ENCODE measurements at regions not wholly inside any gene's neighbourhood (a gene's known extent, or its start where the extent isn't known, plus 50 kb on each side); places are given as distances from the start of the nearest gene placed in this dataset.

DNA sequence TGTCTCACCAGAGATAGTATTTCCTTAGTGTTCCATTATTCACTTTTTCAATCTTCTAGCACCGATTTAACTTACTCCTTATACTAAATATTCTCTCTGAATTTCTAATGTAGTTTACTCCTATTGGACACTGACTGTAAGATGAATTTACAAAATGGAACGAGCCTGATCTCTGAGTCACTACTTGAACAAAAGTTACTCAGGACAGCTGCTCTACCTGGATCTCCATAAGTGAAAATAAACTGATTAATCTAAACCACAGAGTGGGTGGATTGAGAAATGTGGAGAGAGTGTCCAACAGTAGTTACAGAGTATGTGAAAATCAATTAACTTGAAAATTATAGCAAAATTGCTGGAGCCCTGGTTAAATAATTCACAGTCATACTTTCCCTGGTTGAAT is 141.7 kb upstream of the CHORDC1 start:
- Histone ChIP-seq H3K9me1 (replicated peaks; ENCODE audit: control insufficient read depth, extremely low read depth, insufficient read depth, low read length) (no peaks in the 10 kb centered on the region), H3K27ac (ENCODE audit: insufficient read depth, low read depth, low read length) (no peak overlapping the region), H3K9me3 (replicated peaks; ENCODE audit: control insufficient read depth, insufficient read depth, low read length) (no peaks in the 10 kb centered on the region), H3K4me1 (ENCODE audit: control insufficient read depth, extremely low read depth, insufficient read depth, low read length) (no peaks in the 10 kb centered on the region), H3K4me2 (ENCODE audit: insufficient read depth, low read length) (no peak overlapping the region), H4K20me1 (replicated peaks; ENCODE audit: control insufficient read depth, extremely low read depth, insufficient read depth, low read length) (no peaks in the 10 kb centered on the region), H3K27me3 (ENCODE audit: control insufficient read depth in 2 of 2, insufficient read depth in 2 of 2, low read length in 2 of 2) (no peaks in the 10 kb centered on the region), H3K9ac (replicated peaks; ENCODE audit: extremely low read depth, insufficient read depth, low read length) (no peak overlapping the region), H2AFZ (ENCODE audit: low read depth, low read length) (no peak overlapping the region), H3K36me3 (ENCODE audit: control insufficient read depth in 2 of 2, extremely low read depth in 1 of 2, insufficient read depth in 2 of 2, low read length in 2 of 2) (no peaks in the 10 kb centered on the region), H3K79me2 (ENCODE audit: control insufficient read depth, insufficient read depth, low read length) (no peaks in the 10 kb centered on the region), H3K4me3 (replicated peaks in 1 of 3; ENCODE audit: insufficient read depth in 1 of 3, low read depth in 1 of 3, low read length in 3 of 3) (no peak overlapping the region)
- no TSS peak for BruUV-seq (replicated peaks)
- ChIA-PET CTCF (no interaction called here), POLR2A (no interaction called here)
- TF ChIP-seq CTCF (IDR thresholded peaks at IDR 0.05; ENCODE audit: extremely low read depth in 1 of 2, insufficient read depth in 1 of 2, low read depth in 1 of 2, low read length in 2 of 2) (no peak), JUN (IDR thresholded peaks at IDR 0.05; ENCODE audit: borderline replicate concordance, insufficient read depth, insufficient read length, low read depth) (no peak)
- FAIRE-seq (no peak), DNase-seq (ENCODE audit: low read depth, low spot score) (no peak)
- dilution Hi-C loops (cut with MboI; ENCODE audit: extremely low pct_ligation_motif_present, low sequenced_read_pairs), result no loop called here
- intact Hi-C loops (cut with micrococcal nuclease), result no loop called here

DNA sequence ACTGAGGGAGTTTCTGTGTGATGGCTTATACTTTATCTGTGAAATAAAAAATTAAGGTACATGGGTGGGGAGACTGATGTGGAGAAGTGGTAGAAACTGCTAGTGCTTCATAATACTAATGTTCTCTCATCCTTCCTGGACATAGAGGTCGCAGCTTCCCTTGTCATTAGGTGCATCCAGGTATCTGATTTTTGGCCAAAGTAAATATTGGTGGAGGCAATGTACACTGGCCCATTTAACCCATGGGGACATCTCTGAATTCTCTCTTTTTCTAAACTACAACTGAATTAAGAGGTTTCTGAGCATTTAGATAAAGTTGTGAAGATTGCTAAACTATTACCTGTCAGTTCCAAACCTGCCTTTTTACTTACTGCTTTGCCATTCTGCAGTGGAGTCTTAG is 140.9 kb upstream of the CHORDC1 start:
- FAIRE-seq, result no peak
- CTCF ChIA-PET, result no interaction called here
- POLR2A ChIA-PET, result no interaction called here
- H3K4me3 ChIP-seq (replicated peaks in 1 of 3; ENCODE audit: insufficient read depth in 1 of 3, low read depth in 1 of 3, low read length in 3 of 3), result no peak overlapping the region
- BruUV-seq (replicated peaks), result no TSS peak
- no peak overlapping the region for H3K4me2 ChIP-seq (ENCODE audit: insufficient read depth, low read length)
- no peaks in the 10 kb centered on the region for H3K9me3 ChIP-seq (replicated peaks; ENCODE audit: control insufficient read depth, insufficient read depth, low read length)
- intact Hi-C loops (cut with micrococcal nuclease), result no loop called here
- H3K36me3 ChIP-seq (ENCODE audit: control insufficient read depth in 2 of 2, extremely low read depth in 1 of 2, insufficient read depth in 2 of 2, low read length in 2 of 2), result no peaks in the 10 kb centered on the region
- no peaks in the 10 kb centered on the region for H3K79me2 ChIP-seq (ENCODE audit: control insufficient read depth, insufficient read depth, low read length)
- no peaks in the 10 kb centered on the region for H3K27me3 ChIP-seq (ENCODE audit: control insufficient read depth in 2 of 2, insufficient read depth in 2 of 2, low read length in 2 of 2)
- TF ChIP-seq FOS (IDR thresholded peaks at IDR 0.05; ENCODE audit: borderline replicate concordance, insufficient read depth, low read length) (no peak), MYC (IDR thresholded peaks at IDR 0.05; ENCODE audit: low read depth, low read length) (no peak), EZH2 (IDR thresholded peaks at IDR 0.05; ENCODE audit: borderline replicate concordance, low read depth, low read length, severe bottlenecking) (no peak), POLR2A (IDR thresholded peaks at IDR 0.05; ENCODE audit: low read depth, low read length) (no peak), CTCF (IDR thresholded peaks at IDR 0.05; ENCODE audit: extremely low read depth in 1 of 2, insufficient read depth in 1 of 2, low read depth in 1 of 2, low read length in 2 of 2) (no peak), GATA2 (IDR thresholded peaks at IDR 0.05; ENCODE audit: insufficient read depth, insufficient read length, low read depth, low read length) (no peak), POLR2AphosphoS5 (IDR thresholded peaks at IDR 0.05; ENCODE audit: insufficient read depth, low read depth, low read length) (no peak)
- TF ChIP-seq, protein P1, sequence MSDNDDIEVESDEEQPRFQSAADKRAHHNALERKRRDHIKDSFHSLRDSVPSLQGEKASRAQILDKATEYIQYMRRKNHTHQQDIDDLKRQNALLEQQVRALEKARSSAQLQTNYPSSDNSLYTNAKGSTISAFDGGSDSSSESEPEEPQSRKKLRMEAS (IDR thresholded peaks at IDR 0.05; ENCODE audit: insufficient read depth, insufficient read length), result no peak
- no peaks in the 10 kb centered on the region for H3K4me1 ChIP-seq (ENCODE audit: control insufficient read depth, extremely low read depth, insufficient read depth, low read length)
- no peaks in the 10 kb centered on the region for H4K20me1 ChIP-seq (replicated peaks; ENCODE audit: control insufficient read depth, extremely low read depth, insufficient read depth, low read length)
- no peak overlapping the region for H2AFZ ChIP-seq (ENCODE audit: low read depth, low read length)
- no peak for DNase-seq (ENCODE audit: low read depth, low spot score)
- no peaks in the 10 kb centered on the region for H3K9me1 ChIP-seq (replicated peaks; ENCODE audit: control insufficient read depth, extremely low read depth, insufficient read depth, low read length)
- no peak overlapping the region for H3K27ac ChIP-seq (ENCODE audit: insufficient read depth, low read depth, low read length)
- dilution Hi-C loops (cut with MboI; ENCODE audit: extremely low pct_ligation_motif_present, low sequenced_read_pairs), result no loop called here
- no peak overlapping the region for H3K9ac ChIP-seq (replicated peaks; ENCODE audit: extremely low read depth, insufficient read depth, low read length)

Data from endothelial cell of umbilical vein (primary cell).